ENCODE measurements at regions not wholly inside any gene's neighbourhood (a gene's known extent, or its start where the extent isn't known, plus 50 kb on each side); places are given as distances from the start of the nearest gene placed in this dataset.

DNA sequence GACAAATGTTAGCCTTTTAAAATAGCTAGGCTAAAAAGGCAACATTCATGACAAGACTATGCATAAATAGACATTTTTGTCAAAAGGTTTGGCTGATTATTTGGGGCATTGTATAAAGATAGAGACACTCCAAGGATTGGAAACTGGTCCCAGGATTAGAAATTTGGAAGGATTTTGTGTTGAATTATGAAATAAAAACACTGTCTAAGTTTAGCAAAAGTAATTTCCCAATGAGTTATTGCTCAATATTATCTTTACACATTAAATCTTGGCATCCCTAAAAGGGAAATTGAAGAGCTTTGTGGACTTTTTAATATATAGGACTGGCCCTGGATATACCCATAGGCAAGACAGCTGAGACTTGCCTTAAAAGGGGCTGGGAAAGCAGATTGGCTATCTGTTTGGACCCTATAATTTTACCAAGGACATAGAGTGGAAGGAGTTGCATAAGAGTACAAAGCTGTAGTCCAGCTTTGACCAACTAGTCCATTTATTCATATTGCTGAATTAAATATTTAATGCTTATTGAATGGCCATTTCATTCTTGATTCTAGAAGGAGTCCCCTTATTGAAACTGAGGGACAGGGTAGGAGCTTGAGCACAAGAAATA, 382.7 kb downstream of the METTL15 start:
- Histone ChIP-seq H3K9me3 (no peaks in the 10 kb centered on the region), H3K4me3 (ENCODE audit: low read depth, low read length) (no peak overlapping the region), H3K4me1 (no peaks in the 10 kb centered on the region), H3K27me3 (no peaks in the 10 kb centered on the region), H3K36me3 (no peaks in the 10 kb centered on the region)
- DNase-seq = no peak
- no peak for TF ChIP-seq CTCF (IDR thresholded peaks at IDR 0.05; ENCODE audit: low read depth, low read length)

DNA sequence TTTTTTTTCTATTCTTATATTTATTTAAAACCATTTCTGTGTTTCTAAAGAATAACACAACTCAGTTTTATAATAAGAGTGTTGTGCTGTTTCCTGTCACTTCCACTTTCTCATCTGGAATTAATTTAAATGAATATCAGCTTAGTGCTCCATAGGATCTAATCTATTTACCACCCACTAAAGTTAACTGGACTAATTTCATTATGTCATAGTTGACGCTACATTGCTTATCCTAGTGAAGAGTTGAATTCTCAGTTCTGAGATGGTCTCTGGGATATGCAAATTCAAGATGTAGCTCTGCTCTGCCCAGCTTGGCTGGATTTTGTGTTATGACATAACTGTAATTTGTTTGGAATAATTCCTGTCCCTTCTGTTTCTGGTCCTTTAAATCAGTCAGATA, 380.1 kb downstream of the METTL15 start:
- no peaks in the 10 kb centered on the region for H3K4me1 ChIP-seq
- H3K4me3 ChIP-seq (ENCODE audit: low read depth, low read length) = no peak overlapping the region
- DNase-seq = no peak
- no peaks in the 10 kb centered on the region for H3K9me3 ChIP-seq
- H3K36me3 ChIP-seq = no peaks in the 10 kb centered on the region
- TF ChIP-seq CTCF (IDR thresholded peaks at IDR 0.05; ENCODE audit: low read depth, low read length) = no peak
- H3K27me3 ChIP-seq = no peaks in the 10 kb centered on the region

DNA sequence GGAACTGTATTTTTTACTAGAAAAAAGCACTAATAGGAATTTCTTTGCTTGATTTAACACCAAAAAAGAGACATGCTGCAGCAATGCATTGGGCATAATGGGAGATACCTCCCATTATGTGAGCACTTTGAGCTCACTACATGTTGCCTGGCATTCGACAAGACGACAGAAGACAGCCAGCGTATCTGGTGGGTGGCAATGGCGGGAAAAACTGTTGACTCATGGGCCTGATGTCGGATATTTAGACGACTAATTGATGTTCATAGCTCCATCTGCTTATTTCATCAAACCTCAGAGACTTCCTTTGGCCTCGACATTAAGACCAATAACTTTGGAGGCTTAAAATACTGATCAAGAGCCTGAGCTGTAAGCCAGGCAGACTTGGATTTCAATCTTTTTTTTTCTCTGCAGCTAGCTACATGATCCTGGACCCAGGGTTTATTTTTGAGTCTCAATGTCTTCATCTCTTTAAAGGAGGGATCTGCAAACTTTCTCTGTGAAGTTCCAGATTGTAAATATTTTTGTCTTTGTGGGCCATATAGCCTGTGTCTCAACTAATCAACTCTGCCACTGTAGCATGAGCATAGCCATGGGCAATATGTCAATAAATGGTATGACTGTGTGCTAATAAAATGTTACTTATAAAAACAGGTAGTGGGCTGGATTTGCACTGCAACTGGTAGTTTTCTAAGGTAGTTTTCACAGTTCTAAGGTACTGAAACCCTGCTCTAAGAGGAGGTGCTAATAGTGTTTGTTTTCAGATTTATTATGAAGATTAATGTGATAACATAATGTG, 375.1 kb downstream of the METTL15 start:
- no peaks in the 10 kb centered on the region for H3K9me3 ChIP-seq
- no peak for TF ChIP-seq CTCF (IDR thresholded peaks at IDR 0.05; ENCODE audit: low read depth, low read length)
- no peaks in the 10 kb centered on the region for H3K4me1 ChIP-seq
- no peak for DNase-seq
- no peak overlapping the region for H3K4me3 ChIP-seq (ENCODE audit: low read depth, low read length)
- H3K36me3 ChIP-seq = no peaks in the 10 kb centered on the region
- no peaks in the 10 kb centered on the region for H3K27me3 ChIP-seq

DNA sequence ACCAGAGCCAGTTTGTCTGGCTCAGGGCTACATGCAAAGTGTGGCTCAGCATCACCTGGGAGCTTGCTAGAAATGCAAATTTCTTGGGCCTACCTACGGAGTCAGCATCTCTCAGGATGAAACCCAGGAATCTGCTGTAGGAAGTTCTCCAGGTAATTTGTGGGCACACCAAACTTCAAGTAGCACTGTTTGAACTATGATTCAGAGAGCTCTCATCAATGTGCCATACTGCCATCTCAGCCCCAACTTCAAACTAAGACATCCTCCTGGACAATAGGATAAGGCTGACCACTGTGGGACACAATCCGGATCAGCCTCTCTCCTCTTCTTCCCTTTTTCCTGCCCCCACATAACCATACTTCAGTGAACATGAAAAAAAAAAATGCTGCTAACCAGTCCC, 374.5 kb downstream of the METTL15 start:
- Histone ChIP-seq H3K27me3 (no peaks in the 10 kb centered on the region), H3K4me1 (no peaks in the 10 kb centered on the region), H3K4me3 (ENCODE audit: low read depth, low read length) (no peak overlapping the region), H3K9me3 (no peaks in the 10 kb centered on the region), H3K36me3 (no peaks in the 10 kb centered on the region)
- no peak for TF ChIP-seq CTCF (IDR thresholded peaks at IDR 0.05; ENCODE audit: low read depth, low read length)
- DNase-seq = no peak

GRCh38 chr11:28481616-28482480, 373.7 kb downstream of the METTL15 start:
- Histone ChIP-seq H3K4me1 (no peaks in the 10 kb centered on the region), H3K9me3 (no peaks in the 10 kb centered on the region), H3K27me3 (no peaks in the 10 kb centered on the region), H3K36me3 (no peaks in the 10 kb centered on the region), H3K4me3 (ENCODE audit: low read depth, low read length) (no peak overlapping the region)
- TF ChIP-seq CTCF (IDR thresholded peaks at IDR 0.05; ENCODE audit: low read depth, low read length) = no peak
- no peak for DNase-seq

Measured in BE2C (cell line).